HG03095 (cell line): ENCODE measurements at regions not wholly inside any gene's neighbourhood (a gene's known extent, or its start where the extent isn't known, plus 50 kb on each side); places are given as distances from the start of the nearest gene placed in this dataset.

Experiments
- ATAC-seq: cut with Tn5 transposase; IDR thresholded peaks from one replicate; pipeline ENCODE4 v1.9.1; 2021; ENCODE audit warnings: moderate library complexity; ENCODE audit not compliant: unreplicated experiment

DNA sequence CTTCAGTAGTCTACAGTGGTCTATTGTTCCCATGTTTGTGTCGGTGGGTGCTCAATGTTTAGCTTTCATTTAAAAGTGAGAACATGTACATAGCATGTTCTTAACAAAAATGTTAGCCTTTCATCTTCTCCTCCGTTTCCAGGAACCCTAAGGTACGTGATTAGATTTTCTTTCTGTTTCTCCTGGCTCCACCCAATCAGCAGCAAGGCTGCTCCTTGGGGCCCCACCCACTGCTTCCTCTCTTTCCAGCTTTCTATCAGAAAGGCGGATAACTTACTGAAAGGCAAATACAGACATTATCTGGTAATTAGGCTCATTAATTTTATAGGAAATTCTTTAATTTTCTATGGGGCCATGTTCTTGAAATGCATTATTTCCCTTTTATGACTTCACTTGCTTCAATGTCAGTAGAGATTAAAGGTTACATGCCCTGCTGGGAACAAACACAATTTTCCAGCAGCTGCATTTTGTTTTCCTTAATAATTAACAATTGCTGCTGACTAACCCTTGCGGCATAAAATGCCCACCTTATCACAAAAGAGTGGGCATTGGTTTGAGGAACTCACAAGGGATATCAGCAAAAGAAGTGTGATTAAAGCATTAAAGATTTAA lies 324.9 kb upstream of the SNX7 start:
- no peak for ATAC-seq

DNA sequence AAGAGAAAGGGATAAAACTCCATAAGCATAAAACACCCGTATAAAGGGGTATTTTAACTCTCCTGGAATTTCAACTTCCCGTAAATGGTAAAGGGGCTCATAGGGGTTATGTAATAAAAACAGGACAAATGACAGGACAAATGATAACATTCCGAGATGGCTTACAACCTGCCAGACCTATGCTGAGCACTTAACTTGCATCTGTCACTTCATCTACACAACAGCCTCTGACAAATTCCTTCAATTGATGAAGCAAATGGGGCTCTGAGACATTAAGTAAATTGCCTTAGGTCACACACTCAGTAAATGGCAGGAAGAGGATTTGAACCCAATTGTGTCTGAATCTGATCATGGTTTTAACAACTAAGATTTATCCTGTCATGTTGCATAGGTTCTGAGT lies 327.6 kb upstream of the SNX7 start:
- no peak for ATAC-seq

- no peak for ATAC-seq
Observed at GRCh38 chr1:98333406-98333805, 328.1 kb upstream of the SNX7 start.

DNA sequence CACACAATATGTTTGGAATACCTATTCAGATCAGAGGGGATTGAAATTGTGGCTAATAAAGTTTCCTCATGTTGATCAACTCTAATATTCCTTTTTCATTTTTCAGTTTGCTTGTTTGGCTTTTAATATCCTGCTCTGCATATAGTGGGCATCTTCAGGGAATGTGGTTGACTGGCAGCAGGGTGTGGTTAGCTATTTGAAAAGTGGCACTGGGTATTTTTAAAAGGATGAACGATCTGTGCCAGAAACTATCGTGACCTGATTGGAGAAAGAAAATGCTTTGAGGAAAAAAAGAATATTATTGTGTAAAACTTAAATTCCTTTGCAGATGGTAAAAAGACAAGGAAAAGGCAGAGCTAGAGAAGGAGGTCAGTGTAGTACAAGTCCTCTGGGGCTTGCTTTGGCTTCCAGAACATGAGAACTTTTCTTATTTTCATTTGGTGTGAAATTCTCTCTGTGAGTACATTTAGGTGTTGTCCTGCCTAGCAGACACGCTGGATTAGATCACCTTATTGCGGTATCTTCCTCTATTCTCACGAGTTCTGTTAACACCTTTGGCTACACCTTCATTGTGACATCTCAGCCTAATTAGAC lies 329.7 kb upstream of the SNX7 start:
- ATAC-seq: no peak

- no peak for ATAC-seq
Observed at GRCh38 chr1:98331243-98331642, 330.3 kb upstream of the SNX7 start.

GRCh38 chr1:98330224-98330623 lies 331.3 kb upstream of the SNX7 start:
- no peak for ATAC-seq

DNA sequence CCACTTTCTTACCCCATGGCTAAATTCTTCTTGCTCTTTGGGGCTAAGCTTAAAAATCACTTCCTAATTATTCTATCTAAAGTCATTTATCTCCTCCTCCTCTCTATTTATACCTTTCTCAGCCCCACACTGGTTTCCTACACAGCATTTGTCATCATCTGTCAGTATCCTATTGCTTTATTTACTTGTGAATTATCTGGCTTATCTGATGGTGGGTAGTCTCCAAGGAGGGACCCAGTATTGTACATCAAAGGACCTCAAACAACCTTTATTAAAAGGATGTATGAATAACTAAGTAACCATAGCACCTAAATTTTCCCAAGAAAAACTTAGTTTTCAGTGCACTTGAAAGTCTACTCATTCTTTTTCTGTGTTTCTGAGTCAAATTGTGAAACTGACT lies 332.7 kb upstream of the SNX7 start:
- ATAC-seq: no peak

GRCh38 chr1:98327220-98327861 lies 334.2 kb upstream of the SNX7 start:
- ATAC-seq: no peak

DNA sequence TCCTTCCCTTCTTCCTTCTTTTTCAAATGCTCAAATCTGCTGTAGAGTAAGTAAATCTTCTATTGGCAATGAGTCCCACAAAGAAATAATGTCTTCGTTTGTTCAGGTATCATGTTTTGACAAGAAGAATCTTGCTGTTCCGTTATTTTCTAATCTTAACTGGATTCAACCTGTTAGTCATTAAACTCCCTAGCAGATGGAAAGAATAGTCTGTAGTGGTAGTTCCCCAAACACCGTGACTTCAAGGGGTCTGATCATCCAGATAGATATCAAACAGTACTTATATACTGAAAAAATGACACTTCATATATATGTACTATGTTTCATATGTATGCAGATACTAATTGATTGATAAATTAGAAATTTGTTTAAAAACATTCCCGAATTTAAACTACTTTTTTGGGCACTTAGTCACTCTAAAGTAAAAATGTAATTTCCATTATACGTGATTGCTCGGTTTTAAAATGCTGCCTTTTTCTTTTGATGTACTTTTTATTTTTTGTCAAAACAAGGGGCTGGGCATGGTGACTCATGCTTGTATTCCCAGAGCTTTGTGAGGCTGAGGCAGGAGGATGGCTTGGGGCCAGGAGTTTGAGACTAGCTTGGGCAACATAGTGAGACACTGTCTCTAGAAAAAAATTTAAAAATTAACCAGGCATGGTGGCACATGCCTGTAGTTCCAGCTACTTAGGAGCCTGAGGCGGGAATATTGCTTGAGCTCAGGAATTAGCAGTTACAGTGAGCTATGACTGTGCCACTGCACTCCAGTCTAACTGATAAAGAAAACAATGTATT lies 335.7 kb upstream of the SNX7 start:
- ATAC-seq: no peak

DNA sequence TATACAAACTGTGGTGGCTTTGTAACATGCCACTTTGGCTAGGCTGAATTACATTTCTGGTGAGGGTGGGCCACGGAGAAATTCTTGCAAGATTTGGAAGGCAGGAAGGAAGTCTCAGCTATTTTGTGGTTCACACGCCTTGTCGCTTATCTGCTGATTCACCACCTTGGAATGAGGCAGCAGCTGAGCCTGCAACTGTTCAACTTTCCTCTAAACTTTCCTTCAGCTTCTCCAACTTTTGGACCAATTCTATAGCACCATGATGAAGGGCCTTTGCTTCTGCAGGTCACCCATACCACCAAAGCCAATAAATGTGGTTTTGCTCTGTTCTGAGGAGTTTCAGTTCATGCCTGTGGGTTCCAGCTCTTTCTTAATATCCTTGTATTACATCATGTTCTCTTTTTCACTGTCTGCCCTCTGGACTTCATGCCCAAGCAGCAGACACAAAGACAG lies 337.6 kb upstream of the SNX7 start:
- ATAC-seq: no peak

GRCh38 chr1:98323388-98323787 lies 338.1 kb upstream of the SNX7 start:
- no peak for ATAC-seq

DNA sequence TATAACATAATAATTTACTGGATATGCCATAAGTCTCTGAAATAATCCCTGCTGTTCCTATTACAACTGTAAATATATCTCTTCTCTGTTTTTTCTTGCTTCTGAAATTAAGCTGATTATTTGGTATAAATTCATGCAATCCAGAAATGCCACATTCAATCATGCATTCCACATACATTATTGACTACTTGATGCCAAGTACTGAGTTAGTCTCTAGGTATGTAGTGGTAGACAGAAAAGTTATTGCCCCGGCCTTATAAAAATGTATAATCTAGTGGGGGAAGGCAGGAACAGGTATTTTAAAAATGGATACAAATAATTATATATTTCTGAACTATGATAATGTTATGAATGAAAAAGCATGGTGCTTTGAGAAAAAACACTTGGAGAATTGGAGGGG lies 338.6 kb upstream of the SNX7 start:
- no peak for ATAC-seq

DNA sequence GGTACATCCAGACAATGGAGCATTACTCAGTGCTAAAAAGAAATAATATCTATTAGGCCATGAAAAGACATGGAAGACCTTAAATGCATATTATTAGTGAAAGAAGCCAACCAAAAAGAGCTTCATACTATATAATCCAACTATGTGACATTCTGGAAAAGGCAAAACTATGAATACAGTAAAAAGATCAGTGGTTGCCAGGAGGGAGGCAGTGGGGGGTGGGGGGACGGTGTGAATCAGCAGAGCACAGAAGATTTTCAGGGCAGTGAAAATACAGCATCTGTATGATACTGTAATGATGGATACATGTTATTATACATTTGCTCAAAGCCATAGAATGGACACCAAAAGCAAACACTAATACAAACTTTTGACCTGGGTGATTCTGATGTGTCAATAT lies 339.4 kb upstream of the SNX7 start:
- ATAC-seq: no peak

DNA sequence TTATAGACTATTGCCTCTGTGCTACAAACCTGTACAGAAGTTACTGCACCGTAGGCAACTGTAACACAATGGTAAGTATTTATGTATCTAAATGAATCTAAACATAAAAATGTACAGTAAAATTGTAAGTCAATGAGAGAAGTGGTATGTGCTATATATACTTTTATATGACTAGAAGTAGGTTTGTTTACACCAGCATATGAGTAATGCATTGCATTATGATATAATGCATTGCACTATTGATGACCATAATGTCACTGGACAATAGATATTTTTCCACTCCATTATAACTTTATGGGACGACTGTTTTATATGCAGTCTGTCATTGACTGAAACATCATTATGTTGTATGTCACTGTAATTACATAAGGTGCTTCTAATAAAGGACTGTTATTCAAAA lies 340.3 kb upstream of the SNX7 start:
- no peak for ATAC-seq

GRCh38 chr1:98316286-98316905 lies 345.1 kb upstream of the SNX7 start:
- no peak for ATAC-seq

GRCh38 chr1:98315309-98315708 lies 346.2 kb upstream of the SNX7 start:
- ATAC-seq: no peak

- no peak for ATAC-seq
Observed at GRCh38 chr1:98314601-98315000, 346.9 kb upstream of the SNX7 start.

GRCh38 chr1:98306517-98307089 lies 354.9 kb upstream of the SNX7 start:
- no peak for ATAC-seq

DNA sequence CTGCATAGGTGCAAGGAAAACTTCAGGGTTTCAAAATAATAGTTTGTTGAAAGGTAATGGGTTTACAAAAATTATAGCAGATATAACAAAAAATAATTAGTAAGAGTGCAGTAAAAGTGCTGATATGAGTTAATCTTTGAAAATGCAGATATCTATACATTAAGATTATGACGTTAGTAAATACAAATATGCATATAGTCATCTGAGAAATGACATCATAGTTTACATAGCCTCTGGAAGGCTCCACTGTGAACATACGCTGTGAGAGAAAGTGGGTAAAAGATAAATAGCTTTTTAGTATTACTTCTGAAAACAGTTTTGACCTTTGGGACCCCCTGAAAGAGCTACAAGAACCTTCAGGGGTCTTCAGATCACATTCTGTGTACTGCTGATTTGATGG lies 356.2 kb upstream of the SNX7 start:
- ATAC-seq: no peak

DNA sequence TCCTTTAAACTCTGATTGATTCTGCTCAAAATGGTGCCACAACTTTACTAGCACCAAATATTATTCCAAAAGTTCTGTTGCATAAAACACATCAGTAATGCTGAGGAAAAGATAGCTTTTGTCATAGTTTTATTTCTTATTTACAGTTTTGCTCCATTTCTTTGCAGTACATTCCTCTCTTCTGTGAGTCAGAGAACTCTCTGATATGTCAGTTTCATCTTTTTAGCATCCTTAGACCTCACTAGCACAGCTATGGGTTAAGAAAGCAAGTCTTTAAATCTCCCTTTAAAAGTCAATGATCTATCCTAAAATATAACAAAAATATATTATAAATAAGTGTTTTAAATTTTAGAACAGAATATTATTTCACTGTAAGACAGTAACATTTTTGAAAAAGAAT lies 356.6 kb upstream of the SNX7 start:
- no peak for ATAC-seq

DNA sequence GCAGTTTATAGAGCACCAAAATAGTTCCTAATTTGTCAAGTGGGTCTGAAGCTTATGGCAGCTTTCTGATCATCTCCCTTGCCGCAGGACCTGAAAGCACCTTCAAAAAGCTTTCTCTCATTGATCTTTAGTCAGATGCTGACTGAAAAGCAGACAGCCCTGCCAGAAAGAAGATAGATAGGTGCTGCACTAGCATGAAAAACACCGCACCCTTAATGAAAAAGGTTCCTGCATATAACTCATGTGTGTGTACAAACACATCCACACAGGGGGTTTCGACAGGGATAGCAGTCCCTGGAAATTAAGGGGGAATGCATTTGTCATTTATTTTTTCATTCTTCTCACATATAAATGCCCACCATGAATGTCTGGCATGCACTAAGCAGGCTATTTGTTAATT lies 361.7 kb upstream of the SNX7 start:
- ATAC-seq: no peak
